ENCODE measurements at regions not wholly inside any gene's neighbourhood (a gene's known extent, or its start where the extent isn't known, plus 50 kb on each side); places are given as distances from the start of the nearest gene placed in this dataset.

DNA sequence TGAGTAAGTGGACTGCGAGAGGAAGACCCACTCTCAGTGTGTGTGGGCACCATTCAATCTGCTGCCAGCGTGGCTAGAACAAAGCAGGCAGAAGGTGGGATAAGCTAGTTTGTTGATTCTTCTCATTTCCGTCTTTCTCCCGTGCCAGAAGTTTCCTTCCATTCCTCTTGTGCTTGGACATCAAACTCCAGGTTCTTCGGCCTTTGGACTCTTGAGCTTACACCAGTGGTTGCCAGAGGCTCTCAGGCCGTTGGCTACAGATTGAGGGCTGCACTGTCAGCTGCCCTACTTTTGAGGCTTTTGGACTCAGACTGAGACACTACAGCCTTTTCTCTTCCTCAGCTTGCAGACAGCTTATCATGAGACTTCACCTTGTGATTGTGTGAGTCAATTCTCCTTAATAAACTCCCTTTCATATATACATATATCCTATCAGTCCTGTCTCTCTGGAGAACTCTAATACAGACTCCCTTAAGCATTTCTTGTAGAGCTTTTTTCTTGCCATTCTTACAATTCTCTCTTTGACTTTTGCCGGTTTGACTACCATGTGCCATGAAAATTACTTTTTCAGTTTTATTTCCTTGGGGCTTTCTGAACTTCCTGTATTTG is 494.9 kb downstream of the PRR16 start:
- TF ChIP-seq, protein P1, sequence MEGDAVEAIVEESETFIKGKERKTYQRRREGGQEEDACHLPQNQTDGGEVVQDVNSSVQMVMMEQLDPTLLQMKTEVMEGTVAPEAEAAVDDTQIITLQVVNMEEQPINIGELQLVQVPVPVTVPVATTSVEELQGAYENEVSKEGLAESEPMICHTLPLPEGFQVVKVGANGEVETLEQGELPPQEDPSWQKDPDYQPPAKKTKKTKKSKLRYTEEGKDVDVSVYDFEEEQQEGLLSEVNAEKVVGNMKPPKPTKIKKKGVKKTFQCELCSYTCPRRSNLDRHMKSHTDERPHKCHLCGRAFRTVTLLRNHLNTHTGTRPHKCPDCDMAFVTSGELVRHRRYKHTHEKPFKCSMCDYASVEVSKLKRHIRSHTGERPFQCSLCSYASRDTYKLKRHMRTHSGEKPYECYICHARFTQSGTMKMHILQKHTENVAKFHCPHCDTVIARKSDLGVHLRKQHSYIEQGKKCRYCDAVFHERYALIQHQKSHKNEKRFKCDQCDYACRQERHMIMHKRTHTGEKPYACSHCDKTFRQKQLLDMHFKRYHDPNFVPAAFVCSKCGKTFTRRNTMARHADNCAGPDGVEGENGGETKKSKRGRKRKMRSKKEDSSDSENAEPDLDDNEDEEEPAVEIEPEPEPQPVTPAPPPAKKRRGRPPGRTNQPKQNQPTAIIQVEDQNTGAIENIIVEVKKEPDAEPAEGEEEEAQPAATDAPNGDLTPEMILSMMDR (IDR thresholded peaks at IDR 0.05; ENCODE audit: extremely low read depth, missing control alignments): no peak
- no peak for DNase-seq (ENCODE audit: low spot score)

GRCh38 chr5:120960510-120960909 is 496.4 kb downstream of the PRR16 start:
- TF ChIP-seq, protein P1 (IDR thresholded peaks at IDR 0.05; ENCODE audit: extremely low read depth, missing control alignments): no peak
- no peak for DNase-seq (ENCODE audit: low spot score)

- TF ChIP-seq, protein P1 (IDR thresholded peaks at IDR 0.05; ENCODE audit: extremely low read depth, missing control alignments): no peak
- no peak for DNase-seq (ENCODE audit: low spot score)
Measured at GRCh38 chr5:120967366-120967765, 503.3 kb downstream of the PRR16 start.

DNA sequence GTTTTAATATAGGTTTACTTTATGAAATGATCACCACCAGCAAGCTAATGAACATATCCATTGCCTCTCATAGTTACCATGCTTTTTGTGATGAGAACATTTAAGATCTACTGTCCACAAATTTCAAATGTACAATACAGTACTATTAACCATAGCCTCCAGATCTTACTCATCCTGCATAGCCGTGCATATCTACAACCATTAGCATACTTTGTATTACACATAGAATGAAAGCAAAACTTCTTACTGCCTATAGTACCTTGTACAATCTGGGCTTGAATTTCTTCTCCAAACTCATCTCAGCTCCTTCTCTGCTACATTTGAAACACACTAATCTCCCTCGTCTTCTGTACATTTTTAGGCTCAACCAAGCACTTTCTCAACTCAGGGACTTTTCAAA is 510.6 kb downstream of the PRR16 start:
- TF ChIP-seq, protein P1 (IDR thresholded peaks at IDR 0.05; ENCODE audit: extremely low read depth, missing control alignments): no peak
- no peak for DNase-seq (ENCODE audit: low spot score)

DNA sequence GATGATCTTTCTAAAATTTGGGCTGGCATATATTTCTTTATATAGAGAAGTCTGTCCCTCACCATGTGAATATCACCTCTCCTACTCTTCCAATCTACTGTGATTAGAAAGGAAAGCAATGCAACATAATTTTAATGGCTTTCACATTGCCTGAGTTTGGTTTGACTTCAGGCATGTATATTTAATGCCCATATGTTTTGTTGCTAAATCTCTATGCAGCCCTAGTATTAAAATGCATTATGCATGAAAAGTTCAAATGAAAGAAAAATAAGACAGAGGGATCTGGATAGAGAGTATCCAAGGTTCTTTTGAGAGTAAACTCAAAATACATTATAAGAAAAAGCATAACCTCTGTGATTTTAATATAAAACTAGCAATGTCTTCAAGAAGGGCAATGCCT is 518.3 kb downstream of the PRR16 start:
- no peak for DNase-seq (ENCODE audit: low spot score)
- TF ChIP-seq, protein P1 (IDR thresholded peaks at IDR 0.05; ENCODE audit: extremely low read depth, missing control alignments): no peak

GRCh38 chr5:120985526-120985925 is 521.4 kb downstream of the PRR16 start:
- TF ChIP-seq, protein P1 (IDR thresholded peaks at IDR 0.05; ENCODE audit: extremely low read depth, missing control alignments): no peak
- no peak for DNase-seq (ENCODE audit: low spot score)

GRCh38 chr5:120988491-120988890 is 524.4 kb downstream of the PRR16 start:
- TF ChIP-seq, protein P1 (IDR thresholded peaks at IDR 0.05; ENCODE audit: extremely low read depth, missing control alignments): no peak

More at GRCh38 chr5:120988491-120988890, 524.4 kb downstream of the PRR16 start:
- no peak for DNase-seq (ENCODE audit: low spot score)

All from GM20000 (cell line).